AG04450 (cell line): ENCODE measurements at regions not wholly inside any gene's neighbourhood (a gene's known extent, or its start where the extent isn't known, plus 50 kb on each side); places are given as distances from the start of the nearest gene placed in this dataset.

ENCODE experiments used
- CTCF ChIA-PET: fragments of 300-600, 350-600 bp; formaldehyde crosslinking; extraction: SDS; loops from one replicate; lab custom pipeline; 2022; ENCODE audit warnings: antibody characterized with exemption, inconsistent platforms; lab: Charles Lee
- POLR2A ChIA-PET: fragments of 350-600 bp; formaldehyde crosslinking; extraction: SDS; loops from one replicate; lab custom pipeline; 2021; ENCODE audit warnings: antibody characterized with exemption, inconsistent platforms; lab: Yijun Ruan, JAX
- DNase-seq: peaks from one replicate; pipeline ENCODE4 v3.0.0-alpha.2; 2011; ENCODE audit warnings: low read depth, low spot score
- H3K27ac ChIP-seq: one replicate; pipeline ENCODE4 v1.5.1; 2012; ENCODE audit warnings: low read depth, low read length, control low read depth
- H3K27me3 ChIP-seq: one replicate; pipeline ENCODE4 v1.6.0; 2012; ENCODE audit warnings: low read length; ENCODE audit not compliant: control insufficient read depth, insufficient read depth
- H3K4me3 ChIP-seq: 2 replicates; pipeline ENCODE4 v1.5.1; 2011; ENCODE audit warnings: mild to moderate bottlenecking, low read depth, low read length, control low read depth
- H3K9me3 ChIP-seq: 2 replicates; pipeline ENCODE4 v1.5.1; 2012; ENCODE audit warnings: low read length; ENCODE audit not compliant: control insufficient read depth, insufficient read depth
- TF ChIP-seq, protein P1 (sequence below): IDR thresholded peaks from 2 replicates; pipeline ENCODE4 v1.5.1; 2011; ENCODE audit warnings: low read depth, low read length, control low read depth, inconsistent platforms

DNA sequence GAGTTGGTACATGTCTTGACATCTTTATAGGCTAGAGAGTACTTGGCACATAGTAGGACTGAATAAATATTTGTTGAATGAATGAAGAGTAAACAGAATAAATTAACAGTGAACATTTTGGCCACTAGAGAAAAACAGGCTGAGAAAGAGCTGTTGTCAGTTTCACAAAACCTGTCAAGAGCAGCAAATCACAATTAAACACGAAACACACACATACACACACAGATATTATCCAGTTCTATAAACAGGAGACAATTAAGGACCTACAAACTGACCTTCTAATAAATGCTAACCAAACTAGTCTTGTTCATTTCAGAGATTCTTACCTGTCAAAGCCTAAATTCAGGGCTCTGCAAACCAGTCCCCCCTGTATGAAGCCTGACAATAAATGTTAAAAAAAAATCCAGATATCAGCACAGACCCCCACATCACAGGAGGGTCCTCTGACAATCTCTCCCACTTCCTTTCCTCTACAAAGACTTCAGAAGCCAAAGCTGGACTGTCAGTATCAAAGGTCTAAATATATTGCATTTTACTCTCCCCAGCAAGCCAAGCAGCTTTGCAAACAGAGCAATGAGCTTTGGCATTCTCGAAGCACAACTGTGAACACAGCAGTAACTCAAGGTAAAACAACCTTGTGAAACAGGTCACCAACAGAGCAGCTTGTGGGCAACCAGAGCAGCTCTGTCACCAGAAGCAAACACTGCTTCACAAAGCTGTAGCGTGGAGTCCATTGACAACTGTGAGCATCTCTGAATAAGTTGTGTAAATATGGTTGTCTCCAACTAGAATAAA, 229.9 kb downstream of the TBXT start:
- ChIA-PET POLR2A (no interaction called here), CTCF (no interaction called here)
- no peak for DNase-seq
- H3K4me3 ChIP-seq = no peak overlapping the region
- no peak overlapping the region for H3K27ac ChIP-seq
- TF ChIP-seq, protein P1, sequence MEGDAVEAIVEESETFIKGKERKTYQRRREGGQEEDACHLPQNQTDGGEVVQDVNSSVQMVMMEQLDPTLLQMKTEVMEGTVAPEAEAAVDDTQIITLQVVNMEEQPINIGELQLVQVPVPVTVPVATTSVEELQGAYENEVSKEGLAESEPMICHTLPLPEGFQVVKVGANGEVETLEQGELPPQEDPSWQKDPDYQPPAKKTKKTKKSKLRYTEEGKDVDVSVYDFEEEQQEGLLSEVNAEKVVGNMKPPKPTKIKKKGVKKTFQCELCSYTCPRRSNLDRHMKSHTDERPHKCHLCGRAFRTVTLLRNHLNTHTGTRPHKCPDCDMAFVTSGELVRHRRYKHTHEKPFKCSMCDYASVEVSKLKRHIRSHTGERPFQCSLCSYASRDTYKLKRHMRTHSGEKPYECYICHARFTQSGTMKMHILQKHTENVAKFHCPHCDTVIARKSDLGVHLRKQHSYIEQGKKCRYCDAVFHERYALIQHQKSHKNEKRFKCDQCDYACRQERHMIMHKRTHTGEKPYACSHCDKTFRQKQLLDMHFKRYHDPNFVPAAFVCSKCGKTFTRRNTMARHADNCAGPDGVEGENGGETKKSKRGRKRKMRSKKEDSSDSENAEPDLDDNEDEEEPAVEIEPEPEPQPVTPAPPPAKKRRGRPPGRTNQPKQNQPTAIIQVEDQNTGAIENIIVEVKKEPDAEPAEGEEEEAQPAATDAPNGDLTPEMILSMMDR = no peak
- peaks cover 2% of the 10 kb centered on the region; the same call in 1 of the 2 replicates for H3K9me3 ChIP-seq
- no peaks in the 10 kb centered on the region for H3K27me3 ChIP-seq

GRCh38 chr6:165936660-165937059, 231.0 kb downstream of the TBXT start:
- no peak overlapping the region for H3K27ac ChIP-seq
- TF ChIP-seq, protein P1 = no peak
- DNase-seq = no peak
- H3K27me3 ChIP-seq = no peaks in the 10 kb centered on the region
- no peak overlapping the region for H3K4me3 ChIP-seq
- ChIA-PET POLR2A (no interaction called here), CTCF (no interaction called here)
- peaks cover 2% of the 10 kb centered on the region; the same call in 1 of the 2 replicates for H3K9me3 ChIP-seq

- ChIA-PET CTCF (no interaction called here), POLR2A (no interaction called here)
- no peak overlapping the region for H3K4me3 ChIP-seq
- peaks cover 2% of the 10 kb centered on the region; the same call in 1 of the 2 replicates for H3K9me3 ChIP-seq
- H3K27me3 ChIP-seq = no peaks in the 10 kb centered on the region
- no peak overlapping the region for H3K27ac ChIP-seq
- no peak for DNase-seq
- TF ChIP-seq, protein P1 = no peak
These were observed 231.6 kb downstream of the TBXT start for GRCh38 chr6:165936096-165936495.

DNA sequence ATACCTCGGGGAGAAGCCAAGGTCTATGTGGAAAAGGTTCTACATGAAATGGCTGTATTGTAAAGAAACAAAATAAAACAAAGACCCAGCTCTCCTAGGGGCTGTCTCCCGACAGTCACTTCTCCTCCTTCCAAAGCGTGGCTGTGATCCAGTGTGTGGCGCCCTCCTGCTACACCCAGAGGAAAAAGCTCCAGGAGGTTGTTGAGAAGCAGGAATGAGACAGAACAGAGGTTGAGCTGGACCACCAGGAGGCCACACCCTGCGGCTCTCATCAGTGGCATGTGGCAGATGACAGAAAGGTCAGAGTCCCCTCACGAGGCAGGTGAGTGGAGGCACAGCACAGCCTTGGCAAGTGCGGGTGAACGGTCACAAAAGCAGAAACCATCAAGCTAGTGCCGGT, 236.0 kb downstream of the TBXT start:
- ChIA-PET POLR2A (no interaction called here), CTCF (interaction anchor here (1.1 kb wide), 1 partner anchor 174 kb away, joined by 3 read pairs; no protein-coding TSS in a partner anchor)
- Histone ChIP-seq H3K27ac (no peak overlapping the region), H3K4me3 (no peak overlapping the region), H3K9me3 (no peaks in the 10 kb centered on the region), H3K27me3 (no peaks in the 10 kb centered on the region)
- TF ChIP-seq, protein P1 = no peak
- no peak for DNase-seq

- H3K4me3 ChIP-seq = no peak overlapping the region
- no peaks in the 10 kb centered on the region for H3K27me3 ChIP-seq
- CTCF ChIA-PET = no interaction called here
- POLR2A ChIA-PET = no interaction called here
- TF ChIP-seq, protein P1 = no peak
- no peaks in the 10 kb centered on the region; the same call in 1 of the 2 replicates for H3K9me3 ChIP-seq
- H3K27ac ChIP-seq = no peak overlapping the region
- DNase-seq = no peak
These were observed 236.9 kb downstream of the TBXT start for GRCh38 chr6:165930668-165931214.
